ENCODE measurements at regions not wholly inside any gene's neighbourhood (a gene's known extent, or its start where the extent isn't known, plus 50 kb on each side); places are given as distances from the start of the nearest gene placed in this dataset.

DNA sequence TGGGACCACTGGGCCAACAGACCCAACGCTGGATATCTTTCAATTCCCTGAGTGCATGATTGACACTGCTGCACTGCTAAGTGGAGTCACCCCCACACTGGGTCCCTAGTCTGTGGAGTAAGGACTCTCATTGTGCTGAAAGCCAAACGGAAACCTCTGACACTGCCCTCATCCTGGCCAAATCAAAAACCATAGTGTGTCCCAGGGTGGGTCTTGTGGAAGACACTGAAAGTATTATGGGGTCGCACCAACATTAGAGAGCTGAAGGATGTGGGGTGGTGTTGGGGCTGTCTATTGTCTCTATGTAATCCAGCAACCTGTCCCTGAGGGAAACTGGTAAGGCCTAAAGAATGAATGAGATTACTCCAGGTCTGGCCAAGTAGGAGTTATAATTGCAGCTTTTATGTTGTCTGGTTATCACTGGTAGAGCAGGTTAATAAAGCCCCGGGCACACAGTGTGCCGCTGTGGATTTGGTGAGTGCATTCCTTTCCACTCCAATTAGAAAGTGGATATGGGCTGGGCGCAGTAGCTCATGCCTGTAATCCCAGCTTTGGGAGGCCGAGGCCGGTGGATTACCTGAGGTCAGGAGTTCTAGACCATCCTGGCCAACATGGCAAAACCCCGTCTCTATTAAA is 57.9 kb downstream of the HLA-A start:
- Histone ChIP-seq H3K79me2 (ENCODE audit: insufficient read depth) (no peaks in the 10 kb centered on the region), H3K9me2 (no peaks in the 10 kb centered on the region), H2AFZ (ENCODE audit: low read depth) (no peak overlapping the region), H3F3A (replicated peaks; ENCODE audit: insufficient read depth) (no peaks in the 10 kb centered on the region), H3K9me3 (no peaks in the 10 kb centered on the region), H3K27ac (ENCODE audit: low read depth in 2 of 2, low read length in 1 of 2) (no peak overlapping the region), H3K4me3 (ENCODE audit: low read depth in 2 of 2, low read length in 1 of 2) (no peak overlapping the region), H3K27me3 (ENCODE audit: insufficient read depth) (no peaks in the 10 kb centered on the region), H3K36me3 (replicated peaks in 1 of 2; ENCODE audit: control insufficient read depth in 1 of 2, insufficient read depth in 2 of 2, low read length in 1 of 2) (no peaks in the 10 kb centered on the region), H3K9ac (no peak overlapping the region), H3K4me1 (ENCODE audit: control insufficient read depth in 1 of 2, insufficient read depth in 2 of 2, low read depth in 1 of 2, low read length in 1 of 2) (peaks cover 0 to 8% of the 10 kb centered on the region in 2 experiments; a peak in 1 of 4 replicates), H3K4me2 (no peak overlapping the region), H4K20me1 (ENCODE audit: insufficient read depth) (no peaks in the 10 kb centered on the region)
- ChIA-PET POLR2A (no interaction called here), CTCF (interaction anchor here (0.7 to 1.3 kb wide), 2 partner anchors 13 to 1420 kb away, joined by 3 to 5 read pairs; no protein-coding TSS in a partner anchor)
- no peak for TF ChIP-seq MXI1 (IDR thresholded peaks at IDR 0.05; ENCODE audit: low read depth, low read length)
- TF ChIP-seq NRF1 (IDR thresholded peaks at IDR 0.05; ENCODE audit: low read depth, low read length): no peak
- TF ChIP-seq, protein P1, sequence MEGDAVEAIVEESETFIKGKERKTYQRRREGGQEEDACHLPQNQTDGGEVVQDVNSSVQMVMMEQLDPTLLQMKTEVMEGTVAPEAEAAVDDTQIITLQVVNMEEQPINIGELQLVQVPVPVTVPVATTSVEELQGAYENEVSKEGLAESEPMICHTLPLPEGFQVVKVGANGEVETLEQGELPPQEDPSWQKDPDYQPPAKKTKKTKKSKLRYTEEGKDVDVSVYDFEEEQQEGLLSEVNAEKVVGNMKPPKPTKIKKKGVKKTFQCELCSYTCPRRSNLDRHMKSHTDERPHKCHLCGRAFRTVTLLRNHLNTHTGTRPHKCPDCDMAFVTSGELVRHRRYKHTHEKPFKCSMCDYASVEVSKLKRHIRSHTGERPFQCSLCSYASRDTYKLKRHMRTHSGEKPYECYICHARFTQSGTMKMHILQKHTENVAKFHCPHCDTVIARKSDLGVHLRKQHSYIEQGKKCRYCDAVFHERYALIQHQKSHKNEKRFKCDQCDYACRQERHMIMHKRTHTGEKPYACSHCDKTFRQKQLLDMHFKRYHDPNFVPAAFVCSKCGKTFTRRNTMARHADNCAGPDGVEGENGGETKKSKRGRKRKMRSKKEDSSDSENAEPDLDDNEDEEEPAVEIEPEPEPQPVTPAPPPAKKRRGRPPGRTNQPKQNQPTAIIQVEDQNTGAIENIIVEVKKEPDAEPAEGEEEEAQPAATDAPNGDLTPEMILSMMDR (IDR thresholded peaks at IDR 0.05): no peak
- no peak for TF ChIP-seq JUND (IDR thresholded peaks at IDR 0.05)
- no peak for TF ChIP-seq TCF12 (IDR thresholded peaks at IDR 0.05)
- no peak for TF ChIP-seq RXRA (IDR thresholded peaks at IDR 0.05; ENCODE audit: borderline replicate concordance, low read depth)
- TF ChIP-seq EP300 (IDR thresholded peaks at IDR 0.05; ENCODE audit: borderline replicate concordance in 1 of 2, low read depth in 1 of 2, low read length in 1 of 2): no peak
- TF ChIP-seq, protein P2, sequence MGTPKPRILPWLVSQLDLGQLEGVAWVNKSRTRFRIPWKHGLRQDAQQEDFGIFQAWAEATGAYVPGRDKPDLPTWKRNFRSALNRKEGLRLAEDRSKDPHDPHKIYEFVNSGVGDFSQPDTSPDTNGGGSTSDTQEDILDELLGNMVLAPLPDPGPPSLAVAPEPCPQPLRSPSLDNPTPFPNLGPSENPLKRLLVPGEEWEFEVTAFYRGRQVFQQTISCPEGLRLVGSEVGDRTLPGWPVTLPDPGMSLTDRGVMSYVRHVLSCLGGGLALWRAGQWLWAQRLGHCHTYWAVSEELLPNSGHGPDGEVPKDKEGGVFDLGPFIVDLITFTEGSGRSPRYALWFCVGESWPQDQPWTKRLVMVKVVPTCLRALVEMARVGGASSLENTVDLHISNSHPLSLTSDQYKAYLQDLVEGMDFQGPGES (IDR thresholded peaks at IDR 0.05; ENCODE audit: low read depth, low read length): no peak
- TF ChIP-seq YY1 (IDR thresholded peaks at IDR 0.05; ENCODE audit: low read depth): no peak
- no peak for TF ChIP-seq MAX (IDR thresholded peaks at IDR 0.05; ENCODE audit: low read depth)
- DNase-seq: no peak
- WGBS (ENCODE audit: low lambda C conversion rate): 73% methylated on average over 8 of the region's 9 CpGs

DNA sequence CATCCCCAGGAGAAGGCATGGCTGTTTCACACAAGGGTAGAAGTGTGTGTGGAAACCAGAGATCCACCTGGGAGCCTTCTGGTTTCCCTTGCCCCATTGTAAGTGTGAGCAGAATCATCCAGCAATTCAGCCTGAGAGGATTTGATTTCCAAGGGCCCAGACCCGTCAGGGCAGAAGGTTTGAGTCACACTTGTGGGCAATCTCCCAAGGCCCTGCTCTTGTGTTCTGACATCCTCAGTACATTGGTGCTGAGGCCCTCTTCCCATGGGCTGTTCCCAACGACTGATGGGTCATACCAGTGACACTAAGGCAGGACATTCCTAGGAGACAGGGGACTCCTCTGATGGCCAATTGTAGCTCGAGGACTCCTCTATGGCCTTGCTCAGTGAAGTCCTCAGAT is 58.2 kb upstream of the POLR1H start:
- ChIA-PET POLR2A (no interaction called here), CTCF (no interaction called here)
- Histone ChIP-seq H3K4me1 (ENCODE audit: control insufficient read depth in 1 of 2, insufficient read depth in 2 of 2, low read depth in 1 of 2, low read length in 1 of 2) (no peaks in the 10 kb centered on the region), H3K36me3 (replicated peaks in 1 of 2; ENCODE audit: control insufficient read depth in 1 of 2, insufficient read depth in 2 of 2, low read length in 1 of 2) (no peaks in the 10 kb centered on the region), H3K9me3 (no peaks in the 10 kb centered on the region), H3K9me2 (no peaks in the 10 kb centered on the region), H3F3A (replicated peaks; ENCODE audit: insufficient read depth) (no peaks in the 10 kb centered on the region), H3K79me2 (ENCODE audit: insufficient read depth) (no peaks in the 10 kb centered on the region), H2AFZ (ENCODE audit: low read depth) (no peak overlapping the region), H3K4me2 (no peak overlapping the region), H3K9ac (no peak overlapping the region), H3K27ac (ENCODE audit: low read depth in 2 of 2, low read length in 1 of 2) (no peak overlapping the region), H3K4me3 (ENCODE audit: low read depth in 2 of 2, low read length in 1 of 2) (no peak overlapping the region), H4K20me1 (ENCODE audit: insufficient read depth) (no peaks in the 10 kb centered on the region), H3K27me3 (ENCODE audit: insufficient read depth) (no peaks in the 10 kb centered on the region)
- no peak for TF ChIP-seq SMC3 (IDR thresholded peaks at IDR 0.05; ENCODE audit: low read depth, low read length)
- no peak for TF ChIP-seq POLR2AphosphoS5 (IDR thresholded peaks at IDR 0.05; ENCODE audit: low read depth, low read length)
- TF ChIP-seq MAX (IDR thresholded peaks at IDR 0.05; ENCODE audit: low read depth): no peak
- TF ChIP-seq, protein P1 (IDR thresholded peaks at IDR 0.05): no peak
- no peak for TF ChIP-seq NRF1 (IDR thresholded peaks at IDR 0.05; ENCODE audit: low read depth, low read length)
- TF ChIP-seq, protein P3, sequence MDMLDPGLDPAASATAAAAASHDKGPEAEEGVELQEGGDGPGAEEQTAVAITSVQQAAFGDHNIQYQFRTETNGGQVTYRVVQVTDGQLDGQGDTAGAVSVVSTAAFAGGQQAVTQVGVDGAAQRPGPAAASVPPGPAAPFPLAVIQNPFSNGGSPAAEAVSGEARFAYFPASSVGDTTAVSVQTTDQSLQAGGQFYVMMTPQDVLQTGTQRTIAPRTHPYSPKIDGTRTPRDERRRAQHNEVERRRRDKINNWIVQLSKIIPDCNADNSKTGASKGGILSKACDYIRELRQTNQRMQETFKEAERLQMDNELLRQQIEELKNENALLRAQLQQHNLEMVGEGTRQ (IDR thresholded peaks at IDR 0.05; ENCODE audit: borderline replicate concordance, low read depth, low read length): no peak
- no peak for TF ChIP-seq MEF2A (IDR thresholded peaks at IDR 0.05; ENCODE audit: borderline replicate concordance, low read depth)
- TF ChIP-seq JUND (IDR thresholded peaks at IDR 0.05): no peak
- TF ChIP-seq GATA2 (CRISPR knock-in tag; IDR thresholded peaks at IDR 0.05): no peak
- TF ChIP-seq TEAD4 (IDR thresholded peaks at IDR 0.05; ENCODE audit: borderline replicate concordance, insufficient read depth): no peak
- TF ChIP-seq RCOR1 (IDR thresholded peaks at IDR 0.05; ENCODE audit: low read length): no peak
- no peak for DNase-seq
- WGBS (ENCODE audit: low lambda C conversion rate): 29% methylated on average over 2 of the region's 3 CpGs

Data from SK-N-SH (cell line).